A673 (cell line): ENCODE measurements at regions not wholly inside any gene's neighbourhood (a gene's known extent, or its start where the extent isn't known, plus 50 kb on each side); places are given as distances from the start of the nearest gene placed in this dataset.

Source experiments
- BruUV-seq: library from RNA; stranded (reverse); fragments of 400-500 nt; replicated peaks from 2 replicates; lab custom pipeline; 2021; lab: Mats Ljungman, UMichigan
- CTCF ChIA-PET: fragments of 300-600 bp; sonication (Branson Sonifier 250); formaldehyde crosslinking; loops from one replicate; lab custom pipeline; 2022; ENCODE audit warnings: antibody characterized with exemption; lab: Charles Lee
- POLR2A ChIA-PET: fragments of 300-600 bp; sonication (Branson Sonifier 250); formaldehyde crosslinking; loops from one replicate; lab custom pipeline; 2022; ENCODE audit warnings: antibody characterized with exemption; ENCODE audit not compliant: low non-redundant PET; lab: Charles Lee
- DNase-seq: peaks from one replicate; pipeline ENCODE4 v3.0.0-alpha.2; 2015; ENCODE audit warnings: low spot score
- H3K27ac ChIP-seq: fragments of 200-600 bp; sonication (generic); 2 replicates; pipeline ENCODE4 v1.5.1; 2016; ENCODE audit warnings: mixed run types, low read depth, mild to moderate bottlenecking, mixed read lengths, antibody characterized with exemption, low read length; ENCODE audit not compliant: poor library complexity, severe bottlenecking
- H3K27me3 ChIP-seq: fragments of 200-600 bp; sonication (generic); replicated peaks from 2 replicates; pipeline ENCODE4 v1.6.1; 2017; ENCODE audit warnings: mixed run types, low read depth, mild to moderate bottlenecking, mixed read lengths, antibody characterized with exemption, low read length; ENCODE audit not compliant: insufficient read depth, poor library complexity
- H3K36me3 ChIP-seq: fragments of 200-600 bp; sonication (generic); 2 replicates; pipeline ENCODE4 v1.6.1; 2016; ENCODE audit warnings: mixed run types, mild to moderate bottlenecking, mixed read lengths, antibody characterized with exemption, low read length; ENCODE audit not compliant: insufficient read depth, poor library complexity, severe bottlenecking
- H3K4me1 ChIP-seq: fragments of 200-600 bp; sonication (generic); 2 replicates; pipeline ENCODE4 v1.6.1; 2017; ENCODE audit warnings: mixed run types, mild to moderate bottlenecking, mixed read lengths, antibody characterized with exemption, low read length; ENCODE audit not compliant: insufficient read depth, poor library complexity, severe bottlenecking
- H3K4me3 ChIP-seq: fragments of 200-600 bp; sonication (generic); 2 replicates; pipeline ENCODE4 v1.5.1; 2016; ENCODE audit warnings: low read depth, mixed run types, mild to moderate bottlenecking, mixed read lengths, low read length; ENCODE audit not compliant: poor library complexity, severe bottlenecking
- H3K9me3 ChIP-seq: fragments of 200-600 bp; sonication (generic); 2 replicates; pipeline ENCODE4 v1.6.1; 2016; ENCODE audit warnings: mixed run types, low read depth, mild to moderate bottlenecking, mixed read lengths, antibody characterized with exemption, low read length; ENCODE audit not compliant: poor library complexity, severe bottlenecking
- CTCF ChIP-seq: fragments of 300-800, 200-600 bp; sonication (generic); conservative IDR thresholded peaks from 2 replicates; pipeline ENCODE4 v1.5.1; 2017; ENCODE audit warnings: low read depth, mild to moderate bottlenecking, antibody characterized with exemption, low read length, moderate library complexity, mixed read lengths
- EZH2 ChIP-seq: fragments of 200-600 bp; sonication (generic); IDR thresholded peaks from 2 replicates; pipeline ENCODE4 v1.6.1; 2017; ENCODE audit warnings: borderline replicate concordance, low read depth, mild to moderate bottlenecking, mixed read lengths, antibody characterized with exemption, low read length; ENCODE audit not compliant: poor library complexity, severe bottlenecking
- intact Hi-C: fragments of 100-400 bp; cut with micrococcal nuclease; formaldehyde crosslinking; loops from one replicate; pipeline ENCODE4 v1.10.0; 2022; ENCODE audit not compliant: unreplicated experiment

- TF ChIP-seq EZH2 (no peak), CTCF (no peak)
- CTCF ChIA-PET = no interaction called here
- no peaks in the 10 kb centered on the region for H3K9me3 ChIP-seq
- no peak overlapping the region for H3K4me3 ChIP-seq
- intact Hi-C loops = no loop called here
- H3K4me1 ChIP-seq = peaks cover 24% of the 10 kb centered on the region
- peaks cover 10% of the 10 kb centered on the region for H3K27me3 ChIP-seq
- no peak for DNase-seq
- POLR2A ChIA-PET = no interaction called here
- no peaks in the 10 kb centered on the region for H3K36me3 ChIP-seq
- no peak overlapping the region for H3K27ac ChIP-seq
- BruUV-seq = no TSS peak
Observed at GRCh38 chr7:26487780-26488515, 196.3 kb downstream of the SNX10 start.

GRCh38 chr7:26489391-26489790, 197.7 kb downstream of the SNX10 start:
- ChIA-PET CTCF (no interaction called here), POLR2A (no interaction called here)
- peaks cover 24% of the 10 kb centered on the region for H3K4me1 ChIP-seq
- no TSS peak for BruUV-seq
- H3K27ac ChIP-seq = no peak overlapping the region
- no peaks in the 10 kb centered on the region for H3K36me3 ChIP-seq
- DNase-seq = peak; percentile 12
- H3K27me3 ChIP-seq = peaks cover 8% of the 10 kb centered on the region
- H3K4me3 ChIP-seq = no peak overlapping the region
- no peaks in the 10 kb centered on the region for H3K9me3 ChIP-seq
- intact Hi-C loops = no loop called here
- TF ChIP-seq CTCF (no peak), EZH2 (no peak)

GRCh38 chr7:26489906-26490639, 198.4 kb downstream of the SNX10 start:
- H3K27ac ChIP-seq = no peak overlapping the region
- no peak overlapping the region for H3K4me3 ChIP-seq
- peaks cover 21% of the 10 kb centered on the region for H3K4me1 ChIP-seq
- DNase-seq = no peak
- no peaks in the 10 kb centered on the region for H3K9me3 ChIP-seq
- CTCF ChIA-PET = no interaction called here
- BruUV-seq = no TSS peak
- intact Hi-C loops = no loop called here
- POLR2A ChIA-PET = no interaction called here
- H3K27me3 ChIP-seq = peaks cover 12% of the 10 kb centered on the region
- TF ChIP-seq CTCF (no peak), EZH2 (no peak)
- no peaks in the 10 kb centered on the region for H3K36me3 ChIP-seq
